ENCODE measurements at regions not wholly inside any gene's neighbourhood (a gene's known extent, or its start where the extent isn't known, plus 50 kb on each side); places are given as distances from the start of the nearest gene placed in this dataset.

DNA sequence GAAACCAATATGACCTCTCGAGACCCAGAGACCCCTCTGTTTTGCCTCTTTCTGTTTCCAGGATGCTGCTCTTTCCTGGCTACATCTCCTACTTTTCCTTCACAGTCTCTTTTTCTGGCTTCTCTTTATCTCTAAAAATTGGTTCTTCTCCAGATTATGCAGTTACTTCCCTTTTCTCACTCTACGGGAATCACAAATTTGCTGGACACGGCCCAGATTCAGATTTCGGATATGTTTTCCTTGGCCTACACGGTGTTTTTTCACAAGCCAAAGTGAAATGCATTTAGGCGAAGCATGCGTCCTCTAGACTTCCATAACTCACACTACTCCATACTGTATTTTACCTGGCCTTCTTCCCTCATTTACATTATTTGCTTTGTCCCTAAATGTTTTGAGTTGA, 214.7 kb upstream of the MIR17HG start:
- peaks cover 0 to 7% of the 10 kb centered on the region in 2 donors for H3K4me1 ChIP-seq
- DNase-seq (ENCODE audit: low spot score in 2 of 2), result no peak
- no peaks in the 10 kb centered on the region for H3K27me3 ChIP-seq
- H3K27ac ChIP-seq, result no peak overlapping the region
- intact Hi-C loops (cut with DNase I), result loop anchor here (2.0 kb wide), 1 partner anchor 52 kb away; no protein-coding TSS in a partner anchor
- no peaks in the 10 kb centered on the region for H3K9me3 ChIP-seq
- no peak overlapping the region for H3K4me3 ChIP-seq
- H3K36me3 ChIP-seq, result no peaks in the 10 kb centered on the region
- TF ChIP-seq CTCF (IDR thresholded peaks at IDR 0.05), result no peak

GRCh38 chr13:91133941-91134802, 213.3 kb upstream of the MIR17HG start:
- H3K4me3 ChIP-seq, result no peak overlapping the region
- peaks cover 0 to 7% of the 10 kb centered on the region in 2 donors for H3K4me1 ChIP-seq
- H3K27me3 ChIP-seq, result no peaks in the 10 kb centered on the region
- intact Hi-C loops (cut with DNase I), result loop anchor here (1.0 to 2.0 kb wide), 2 partner anchors 24 to 51 kb away; no protein-coding TSS in a partner anchor
- no peaks in the 10 kb centered on the region for H3K9me3 ChIP-seq
- peak; percentile 53 to 82 (median 75) for TF ChIP-seq CTCF (IDR thresholded peaks at IDR 0.05)
- no peaks in the 10 kb centered on the region for H3K36me3 ChIP-seq
- no peak for DNase-seq (ENCODE audit: low spot score in 2 of 2)
- H3K27ac ChIP-seq, result no peak overlapping the region

DNA sequence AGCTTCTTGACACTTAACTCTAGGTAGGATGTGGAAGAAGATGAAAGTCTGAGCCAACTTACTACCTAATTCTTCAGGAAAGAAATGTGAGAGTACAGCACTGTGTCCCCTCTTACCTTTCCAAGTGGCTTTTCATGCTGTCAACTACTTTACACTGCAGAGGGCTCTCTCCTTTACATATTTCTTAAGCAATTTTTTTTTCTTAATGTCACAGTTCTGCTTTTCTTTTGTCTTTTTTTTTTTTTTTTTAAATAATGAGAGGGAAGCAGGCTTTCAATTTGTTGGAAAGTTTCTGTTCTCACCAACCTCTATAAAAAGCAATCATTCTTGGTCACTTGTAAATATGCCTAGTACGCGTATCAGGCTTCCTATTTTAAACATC, 212.7 kb upstream of the MIR17HG start:
- no peaks in the 10 kb centered on the region for H3K27me3 ChIP-seq
- H3K4me1 ChIP-seq, result peaks cover 0 to 7% of the 10 kb centered on the region in 2 donors
- TF ChIP-seq CTCF (IDR thresholded peaks at IDR 0.05), result no peak
- no peak for DNase-seq (ENCODE audit: low spot score in 2 of 2)
- no peak overlapping the region for H3K27ac ChIP-seq
- no peaks in the 10 kb centered on the region for H3K9me3 ChIP-seq
- intact Hi-C loops (cut with DNase I), result loop anchor here (1.0 kb wide), 1 partner anchor 24 kb away; no protein-coding TSS in a partner anchor
- H3K4me3 ChIP-seq, result no peak overlapping the region
- H3K36me3 ChIP-seq, result no peaks in the 10 kb centered on the region

- intact Hi-C loops (cut with DNase I), result no loop called here
- Histone ChIP-seq H3K27me3 (no peaks in the 10 kb centered on the region), H3K36me3 (no peaks in the 10 kb centered on the region), H3K4me3 (no peak overlapping the region), H3K4me1 (peaks cover 0 to 7% of the 10 kb centered on the region in 2 donors), H3K27ac (no peak overlapping the region), H3K9me3 (no peaks in the 10 kb centered on the region)
- DNase-seq (ENCODE audit: low spot score in 2 of 2), result no peak
- TF ChIP-seq CTCF (IDR thresholded peaks at IDR 0.05), result no peak
These were observed 212.1 kb upstream of the MIR17HG start for GRCh38 chr13:91135376-91135775.

DNA sequence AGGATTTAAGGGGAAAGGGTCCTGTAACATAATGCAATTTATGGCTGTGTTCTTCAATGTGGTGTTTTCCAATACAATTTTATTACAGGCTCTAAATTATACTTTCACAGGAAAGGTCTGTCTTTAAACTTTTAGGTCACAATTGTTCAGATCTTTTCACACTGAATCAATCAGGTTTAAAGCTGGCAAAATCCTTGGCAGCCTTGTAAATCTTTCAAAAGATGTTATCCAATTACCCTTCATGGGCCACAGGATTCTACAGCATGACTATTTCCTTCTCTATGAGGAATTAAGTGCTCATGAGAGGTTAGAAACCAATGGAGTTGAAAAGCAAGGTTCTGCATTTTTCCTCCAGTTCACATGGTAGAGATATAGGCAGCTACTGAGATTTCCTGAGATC, 211.5 kb upstream of the MIR17HG start:
- Histone ChIP-seq H3K36me3 (no peaks in the 10 kb centered on the region), H3K4me1 (peaks cover 0 to 7% of the 10 kb centered on the region in 2 donors), H3K27me3 (no peaks in the 10 kb centered on the region), H3K27ac (no peak overlapping the region), H3K9me3 (no peaks in the 10 kb centered on the region), H3K4me3 (no peak overlapping the region)
- no peak for TF ChIP-seq CTCF (IDR thresholded peaks at IDR 0.05)
- DNase-seq (ENCODE audit: low spot score in 2 of 2), result no peak
- intact Hi-C loops (cut with DNase I), result no loop called here
